ENCODE measurements at regions not wholly inside any gene's neighbourhood (a gene's known extent, or its start where the extent isn't known, plus 50 kb on each side); places are given as distances from the start of the nearest gene placed in this dataset.
"Not testable (repeated sequence)": the region's sequence is repeated elsewhere in the genome, so short reads cannot be mapped to it uniquely, and the experiment has no call there.

DNA sequence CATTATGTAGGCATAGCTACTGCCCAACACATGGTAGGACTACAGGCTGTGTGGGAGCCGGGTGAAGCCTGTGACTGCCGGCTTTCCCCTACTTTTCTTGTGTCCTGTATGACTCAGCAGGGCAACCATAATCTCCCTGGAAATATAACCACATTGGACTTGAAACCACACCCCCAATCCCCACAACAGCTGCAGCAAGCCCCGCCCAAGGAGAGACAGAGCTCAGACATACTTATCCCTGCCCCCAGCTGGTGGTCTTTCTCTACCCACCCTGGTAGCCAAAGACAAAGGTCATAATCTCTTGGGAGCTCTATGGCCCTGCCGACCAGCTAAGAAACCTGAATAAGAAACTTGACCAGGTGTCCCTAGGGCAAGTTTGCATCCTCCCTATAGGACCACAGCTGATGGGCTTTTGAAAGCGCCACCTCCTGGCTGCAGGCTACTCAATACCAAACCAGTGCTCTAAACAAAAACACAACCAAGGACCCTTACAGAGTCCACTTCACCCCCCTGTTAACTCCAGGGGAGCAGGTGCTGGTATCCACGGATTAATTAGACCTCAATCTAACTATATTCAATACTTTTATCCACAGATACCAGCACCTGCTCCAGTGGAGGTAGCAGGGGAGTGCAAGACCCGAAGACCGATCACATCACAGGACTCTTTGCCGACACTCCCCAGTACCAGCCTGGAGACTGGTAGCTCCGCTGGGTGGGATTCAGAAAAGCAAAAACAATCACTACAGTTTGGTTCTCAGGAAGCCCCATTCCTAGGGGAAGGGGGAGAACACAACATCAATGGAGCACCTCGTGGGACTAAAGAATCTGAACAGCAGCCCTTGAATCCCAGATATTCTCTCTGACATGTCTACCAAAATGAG is 91.2 kb downstream of the IRX5 start:
- Histone ChIP-seq H3K27me3 (no peaks in the 10 kb centered on the region), H3K4me1 (no peaks in the 10 kb centered on the region), H3K36me3 (no peaks in the 10 kb centered on the region), H3K4me3 (no peak overlapping the region), H3K27ac (no peak overlapping the region), H3K9me3 (peaks cover 0 to 3% (median 0%) of the 10 kb centered on the region in 4 donors)
- no peak for DNase-seq
- TF ChIP-seq POLR2A (IDR thresholded peaks at IDR 0.05) (no peak), CTCF (IDR thresholded peaks at IDR 0.05) (no peak)

- H3K36me3 ChIP-seq, H3K4me3 ChIP-seq, H3K27me3 ChIP-seq, H3K4me1 ChIP-seq, H3K9me3 ChIP-seq, H3K27ac ChIP-seq, DNase-seq: not testable (repeated sequence)
These were observed 96.6 kb downstream of the IRX5 start for GRCh38 chr16:55027260-55027659.

GRCh38 chr16:55029509-55029908 is 98.8 kb downstream of the IRX5 start:
- Histone ChIP-seq H3K27ac (no peak overlapping the region), H3K36me3 (no peaks in the 10 kb centered on the region), H3K4me3 (no peak overlapping the region), H3K27me3 (no peaks in the 10 kb centered on the region), H3K4me1 (no peaks in the 10 kb centered on the region), H3K9me3 (no peaks in the 10 kb centered on the region)
- no peak for DNase-seq
- TF ChIP-seq POLR2A (IDR thresholded peaks at IDR 0.05): no peak

- no peaks in the 10 kb centered on the region for H3K27me3 ChIP-seq
- no peaks in the 10 kb centered on the region for H3K9me3 ChIP-seq
- no peaks in the 10 kb centered on the region for H3K36me3 ChIP-seq
- H3K4me1 ChIP-seq: no peaks in the 10 kb centered on the region
- no peak overlapping the region for H3K4me3 ChIP-seq
- no peak for TF ChIP-seq POLR2A (IDR thresholded peaks at IDR 0.05)
- TF ChIP-seq CTCF (IDR thresholded peaks at IDR 0.05): no peak
- DNase-seq: no peak
- H3K27ac ChIP-seq: no peak overlapping the region
These were observed 100.3 kb downstream of the IRX5 start for GRCh38 chr16:55030944-55031343.

DNA sequence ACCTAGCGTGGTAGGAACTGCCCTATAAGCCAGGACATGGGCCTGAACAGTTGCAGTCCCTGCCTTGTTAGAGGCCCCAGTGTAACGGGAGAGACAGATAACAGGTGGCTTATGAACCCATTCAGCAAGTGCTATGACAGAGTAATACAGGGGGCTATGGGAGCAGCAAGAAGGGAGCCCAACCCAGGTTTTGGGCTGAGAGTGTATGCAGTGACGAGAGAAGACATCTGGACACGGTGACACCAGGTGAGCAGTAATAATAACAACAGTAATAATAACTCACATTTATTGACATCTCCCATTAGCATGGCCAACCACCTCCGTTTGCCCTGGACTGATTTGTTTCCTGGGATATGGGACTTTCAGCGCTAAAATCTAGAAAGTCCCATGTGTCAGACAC is 100.8 kb downstream of the IRX5 start:
- Histone ChIP-seq H3K4me1 (no peaks in the 10 kb centered on the region), H3K9me3 (no peaks in the 10 kb centered on the region), H3K36me3 (no peaks in the 10 kb centered on the region), H3K27me3 (no peaks in the 10 kb centered on the region), H3K27ac (no peak overlapping the region), H3K4me3 (no peak overlapping the region)
- no peak for DNase-seq
- TF ChIP-seq POLR2A (IDR thresholded peaks at IDR 0.05) (no peak), CTCF (IDR thresholded peaks at IDR 0.05) (no peak)

DNA sequence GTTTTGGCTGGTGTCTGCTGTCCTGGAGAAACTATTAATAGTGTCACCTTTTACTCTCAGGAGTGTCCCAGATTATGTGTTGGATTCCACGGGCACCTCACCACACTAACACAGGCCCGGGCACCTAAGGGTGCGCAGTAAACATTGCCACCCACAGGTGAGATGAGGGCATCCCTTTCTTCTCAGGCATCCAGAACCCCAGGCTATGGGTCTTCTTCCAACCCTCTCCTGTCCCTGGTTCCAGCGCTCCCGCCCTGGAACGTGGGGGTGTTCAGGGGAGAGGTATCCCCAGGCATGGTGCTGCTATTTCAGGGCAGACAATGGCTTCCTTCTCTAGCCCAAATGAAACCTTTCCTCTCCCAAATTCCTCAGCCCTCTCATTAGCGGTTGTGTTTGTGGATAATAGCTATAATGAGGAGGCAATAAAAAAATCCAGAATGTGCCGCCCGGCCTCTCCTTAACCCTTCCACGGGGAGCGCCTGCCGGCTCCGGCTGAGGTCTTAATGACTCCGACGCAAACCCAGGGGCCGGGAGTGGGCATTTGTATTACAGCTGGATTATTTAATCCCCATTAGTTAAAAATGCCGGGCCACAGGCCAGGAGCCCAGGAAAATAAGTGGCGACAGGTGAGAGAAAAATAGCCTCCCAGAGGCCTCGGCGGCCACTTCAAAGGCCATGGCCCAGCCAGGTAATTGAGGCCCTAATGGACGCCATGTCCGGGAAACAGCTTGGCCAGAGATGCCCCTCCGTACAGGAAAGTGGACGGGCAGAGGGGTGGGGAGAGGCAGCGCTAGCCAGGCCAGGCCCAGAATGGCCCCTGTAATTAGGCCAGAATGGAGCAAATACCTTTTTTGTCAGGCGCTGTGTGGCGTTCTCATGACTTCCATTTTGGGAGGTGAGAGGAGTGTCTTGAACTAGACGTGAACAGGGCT is 102.8 kb downstream of the IRX5 start:
- DNase-seq: peak in 1 of 3 donors; percentile 38
- H3K27ac ChIP-seq: no peak overlapping the region
- no peaks in the 10 kb centered on the region for H3K36me3 ChIP-seq
- H3K4me1 ChIP-seq: no peaks in the 10 kb centered on the region
- no peaks in the 10 kb centered on the region for H3K27me3 ChIP-seq
- no peak overlapping the region for H3K4me3 ChIP-seq
- TF ChIP-seq POLR2A (IDR thresholded peaks at IDR 0.05) (no peak), CTCF (IDR thresholded peaks at IDR 0.05) (no peak)
- no peaks in the 10 kb centered on the region for H3K9me3 ChIP-seq

All from Peyer's patch (tissue), 4 donors.